ENCODE measurements at regions not wholly inside any gene's neighbourhood (a gene's known extent, or its start where the extent isn't known, plus 50 kb on each side); places are given as distances from the start of the nearest gene placed in this dataset.
"Not testable (repeated sequence)": the region's sequence is repeated elsewhere in the genome, so short reads cannot be mapped to it uniquely, and the experiment has no call there.

DNA sequence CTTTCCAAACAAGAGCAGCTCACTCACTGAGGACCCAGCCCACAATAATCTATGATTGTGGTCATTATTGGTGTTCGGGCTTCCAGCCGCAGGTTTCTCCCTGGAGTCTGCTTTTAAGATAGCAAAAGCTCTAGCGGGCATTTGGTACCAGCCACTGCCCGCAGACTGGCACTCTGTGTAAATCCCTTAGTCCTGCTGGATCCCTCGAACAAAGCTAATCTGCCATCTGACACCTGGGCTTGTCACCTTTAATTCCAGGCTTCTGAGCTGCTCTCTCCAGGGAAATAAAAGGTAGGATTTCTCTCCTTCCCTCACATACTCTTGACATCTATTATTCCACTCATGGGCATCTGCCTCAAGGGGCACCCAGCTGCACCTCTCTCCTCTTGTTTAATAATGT is 158.7 kb downstream of the PDCD6IP start:
- DNase-seq, result no peak

GRCh38 chr3:33958661-33959060 is 160.2 kb downstream of the PDCD6IP start:
- DNase-seq, result no peak

- no peak for DNase-seq
These were observed 164.0 kb downstream of the PDCD6IP start for GRCh38 chr3:33962396-33962795.

GRCh38 chr3:33970180-33970579 is 171.8 kb downstream of the PDCD6IP start:
- DNase-seq, result not testable (repeated sequence)

- no peak for DNase-seq
These were observed 172.6 kb downstream of the PDCD6IP start for GRCh38 chr3:33971055-33971454.

GRCh38 chr3:33975463-33975862 is 177.0 kb downstream of the PDCD6IP start:
- no peak for DNase-seq

- DNase-seq, result no peak
These were observed 178.8 kb downstream of the PDCD6IP start for GRCh38 chr3:33977227-33977626.

DNA sequence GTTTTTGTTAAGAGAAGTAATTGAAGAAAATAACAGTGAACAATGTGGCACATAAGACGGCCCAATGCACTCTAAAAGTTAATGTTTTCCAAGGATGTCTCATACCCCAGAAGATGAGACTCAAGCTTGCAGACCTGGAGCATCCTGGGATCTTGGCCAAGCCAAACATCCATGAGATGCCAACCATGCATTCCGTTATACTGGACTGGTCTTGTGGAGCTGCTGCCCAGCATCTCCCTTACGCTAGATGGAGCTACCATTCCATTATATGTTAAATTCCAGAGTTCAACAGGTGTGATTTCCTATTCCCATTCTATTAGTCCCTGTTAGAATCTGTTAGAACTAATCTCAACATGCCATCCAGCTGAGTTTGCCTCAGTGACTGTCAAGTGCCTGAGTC is 181.8 kb downstream of the PDCD6IP start:
- DNase-seq, result no peak

DNA sequence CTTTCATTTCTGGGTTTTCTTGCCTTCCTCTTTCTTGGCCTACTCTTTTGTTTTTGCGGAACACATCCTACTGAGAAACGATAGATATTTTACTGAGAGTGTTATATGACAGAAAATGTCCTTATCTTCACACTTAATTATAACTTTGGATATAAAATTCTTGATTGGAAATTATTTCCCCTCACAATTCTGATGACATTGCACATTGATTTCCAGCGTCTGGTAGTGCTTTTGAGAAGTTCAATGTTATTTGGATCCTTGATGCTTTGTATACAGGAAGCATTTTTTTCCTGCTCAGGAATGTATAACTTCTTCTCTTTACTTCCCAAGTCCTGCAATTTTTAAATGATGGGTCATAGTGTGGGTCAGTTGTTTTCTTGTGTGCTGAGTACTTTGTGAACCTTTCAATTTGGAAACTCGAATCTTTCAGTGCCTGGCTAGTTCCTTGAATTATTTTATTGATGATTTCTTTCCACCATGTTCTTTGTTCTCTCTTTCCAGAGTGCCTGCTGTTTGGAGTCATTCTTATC is 183.9 kb downstream of the PDCD6IP start:
- no peak for DNase-seq

- not testable (repeated sequence) for DNase-seq
These were observed 184.5 kb downstream of the PDCD6IP start for GRCh38 chr3:33982949-33983348.

GRCh38 chr3:33989229-33989628 is 190.8 kb downstream of the PDCD6IP start:
- no peak for DNase-seq

GRCh38 chr3:33991673-33992072 is 193.2 kb downstream of the PDCD6IP start:
- no peak for DNase-seq

GRCh38 chr3:33993631-33994030 is 195.2 kb downstream of the PDCD6IP start:
- DNase-seq, result no peak

- DNase-seq, result no peak
These were observed 196.1 kb downstream of the PDCD6IP start for GRCh38 chr3:33994568-33994967.

GRCh38 chr3:34000301-34000700 is 201.9 kb downstream of the PDCD6IP start:
- no peak for DNase-seq

- no peak for DNase-seq
These were observed 202.6 kb downstream of the PDCD6IP start for GRCh38 chr3:34001022-34001421.

- no peak for DNase-seq
These were observed 203.6 kb downstream of the PDCD6IP start for GRCh38 chr3:34001990-34002389.

- DNase-seq, result no peak
These were observed 204.2 kb downstream of the PDCD6IP start for GRCh38 chr3:34002569-34003100.

GRCh38 chr3:34005886-34006285 is 207.5 kb downstream of the PDCD6IP start:
- no peak for DNase-seq

DNA sequence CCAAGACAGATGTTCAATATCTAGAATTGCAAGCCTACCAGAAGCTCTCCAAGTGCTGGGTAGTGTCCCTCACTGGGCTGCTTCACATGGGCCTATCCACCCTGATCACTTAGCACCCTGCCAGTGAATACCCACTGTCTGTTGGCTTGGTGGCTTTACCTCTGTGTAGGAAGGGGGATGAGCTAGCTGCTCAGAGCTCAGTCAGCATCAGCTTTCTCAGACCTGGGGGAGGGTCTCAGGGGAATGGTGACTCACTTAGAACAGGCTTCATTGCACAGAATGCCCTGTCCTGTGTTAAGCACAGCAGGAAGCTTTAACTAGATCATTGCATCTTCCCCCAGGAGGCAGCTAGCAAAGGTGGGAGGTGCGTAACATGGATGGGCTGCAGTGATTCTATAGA is 209.8 kb downstream of the PDCD6IP start:
- no peak for DNase-seq

- no peak for DNase-seq
These were observed 210.7 kb downstream of the PDCD6IP start for GRCh38 chr3:34008836-34009809.

DNA sequence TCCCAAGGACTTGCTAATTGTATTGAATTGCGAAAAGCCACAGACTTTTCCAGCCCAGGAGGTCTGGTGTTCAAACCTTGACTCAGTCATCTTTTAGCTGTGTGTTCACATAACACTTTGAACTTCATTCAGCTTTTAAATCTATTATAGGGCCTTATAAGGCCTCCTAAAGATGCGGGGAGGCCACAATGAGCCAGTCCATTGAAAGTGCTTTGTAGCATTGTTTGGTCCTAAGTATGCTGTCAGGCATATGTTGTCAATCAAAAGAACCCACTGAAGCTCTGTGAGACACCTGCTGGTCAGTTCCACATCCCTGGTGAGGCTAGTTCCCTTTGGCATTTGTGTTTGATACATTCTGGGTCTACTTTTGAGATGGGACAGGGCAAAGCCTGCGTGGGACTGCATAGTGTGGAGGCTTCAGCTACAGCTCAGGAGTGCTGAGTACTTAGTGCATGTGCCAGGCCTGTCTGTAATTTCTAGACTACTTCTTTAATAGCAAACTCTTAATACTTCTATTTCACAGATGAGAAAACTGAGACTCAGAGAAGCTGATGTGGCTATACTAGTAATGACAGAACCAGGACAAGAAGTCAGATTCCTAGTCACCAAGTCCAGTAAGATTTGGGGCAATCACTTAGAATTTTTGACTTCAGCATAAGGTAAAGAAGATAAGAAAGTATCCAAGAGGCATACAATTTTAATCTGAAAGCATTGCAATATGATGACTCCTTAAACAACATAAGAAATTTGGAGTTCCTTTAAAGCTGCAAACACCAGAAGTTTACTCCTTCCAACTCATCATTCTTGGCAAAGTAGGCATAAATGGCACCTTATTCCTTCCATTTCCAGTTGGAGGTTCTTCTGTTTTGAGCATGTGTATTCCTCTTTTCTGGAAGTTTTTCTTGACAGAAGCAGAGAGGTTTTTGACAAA is 213.0 kb downstream of the PDCD6IP start:
- DNase-seq, result no peak

- no peak for DNase-seq
These were observed 213.7 kb downstream of the PDCD6IP start for GRCh38 chr3:34012102-34012461.
